Caco-2 (cell line): ENCODE measurements at regions not wholly inside any gene's neighbourhood (a gene's known extent, or its start where the extent isn't known, plus 50 kb on each side); places are given as distances from the start of the nearest gene placed in this dataset.

Experiments used
- BruUV-seq: library from RNA; stranded (reverse); fragments of 400-500 nt; replicated peaks from 2 replicates; lab custom pipeline; 2021; lab: Mats Ljungman, UMichigan
- CTCF ChIA-PET: fragments of 300-600 bp; sonication (Branson Sonifier 250); formaldehyde crosslinking; loops from one replicate; lab custom pipeline; 2022; ENCODE audit warnings: antibody characterized with exemption; lab: Charles Lee
- POLR2A ChIA-PET: fragments of 300-600 bp; sonication (Branson Sonifier 250); formaldehyde crosslinking; loops from one replicate; lab custom pipeline; 2022; ENCODE audit warnings: antibody characterized with exemption; lab: Charles Lee
- DNase-seq, 2 experiments: peaks; one replicate each; pipeline versions ENCODE4 v3.0.0 to v3.0.0-alpha.2; 2020 to 2022
- H3K27me3 ChIP-seq: replicated peaks from 2 replicates; pipeline ENCODE4 v1.6.0; 2011; ENCODE audit warnings: low read length; ENCODE audit not compliant: control insufficient read depth, insufficient read depth
- H3K36me3 ChIP-seq: 2 replicates; pipeline ENCODE4 v1.5.1; 2011; ENCODE audit warnings: low read length; ENCODE audit not compliant: control insufficient read depth, insufficient read depth
- H3K4me1 ChIP-seq: fragments of 250-450 bp; sonication (Bioruptor Pico); 2 replicates; pipeline ENCODE4 v1.5.1; 2020; ENCODE audit warnings: mild to moderate bottlenecking
- H3K4me3 ChIP-seq: 2 replicates; pipeline ENCODE4 v1.5.1; 2011; ENCODE audit warnings: low read depth, mild to moderate bottlenecking, control low read depth, low read length
- H3K9me3 ChIP-seq: fragments of 250-450 bp; sonication (Bioruptor Pico); 2 replicates; pipeline ENCODE4 v1.5.1; 2020; ENCODE audit warnings: mild to moderate bottlenecking, moderate library complexity
- H3K27ac Mint-ChIP-seq: one replicate; pipeline ENCODE4 v1.8.0; 2022; ENCODE audit warnings: mixed read lengths; ENCODE audit not compliant: unreplicated experiment
- H3K27me3 Mint-ChIP-seq: one replicate; pipeline ENCODE4 v1.8.0; 2022; ENCODE audit warnings: mixed read lengths; ENCODE audit not compliant: insufficient read depth, unreplicated experiment
- H3K36me3 Mint-ChIP-seq: one replicate; pipeline ENCODE4 v1.8.0; 2022; ENCODE audit warnings: mild to moderate bottlenecking, mixed read lengths; ENCODE audit not compliant: insufficient read depth, unreplicated experiment
- H3K4me1 Mint-ChIP-seq: one replicate; pipeline ENCODE4 v1.8.0; 2022; ENCODE audit warnings: low read depth, mixed read lengths; ENCODE audit not compliant: unreplicated experiment
- H3K4me3 Mint-ChIP-seq: one replicate; pipeline ENCODE4 v1.8.0; 2022; ENCODE audit warnings: mild to moderate bottlenecking, moderate library complexity, mixed read lengths; ENCODE audit not compliant: unreplicated experiment
- H3K9me3 Mint-ChIP-seq: one replicate; pipeline ENCODE4 v1.8.0; 2022; ENCODE audit warnings: mixed read lengths; ENCODE audit not compliant: unreplicated experiment
- CTCF ChIP-seq, 2 experiments: fragments of 200-600 bp in 1 of 2; IDR thresholded peaks; 1 replicate in 1 of 2; 2 replicates in 1 of 2; pipeline versions ENCODE4 v1.5.1 to v1.8.0; 2011 to 2022; ENCODE audit warnings: antibody characterized with exemption in 1 of 2, control low read depth in 1 of 2, inconsistent platforms in 1 of 2, low read depth in 1 of 2, low read length in 1 of 2, mild to moderate bottlenecking in 1 of 2, moderate library complexity in 1 of 2; ENCODE audit not compliant: insufficient read depth in 1 of 2, severe bottlenecking in 1 of 2, unreplicated experiment in 1 of 2
- intact Hi-C: fragments of 100-400 bp; cut with micrococcal nuclease; formaldehyde crosslinking; loops from one replicate; pipeline ENCODE4 v1.10.0; 2022; ENCODE audit not compliant: unreplicated experiment

DNA sequence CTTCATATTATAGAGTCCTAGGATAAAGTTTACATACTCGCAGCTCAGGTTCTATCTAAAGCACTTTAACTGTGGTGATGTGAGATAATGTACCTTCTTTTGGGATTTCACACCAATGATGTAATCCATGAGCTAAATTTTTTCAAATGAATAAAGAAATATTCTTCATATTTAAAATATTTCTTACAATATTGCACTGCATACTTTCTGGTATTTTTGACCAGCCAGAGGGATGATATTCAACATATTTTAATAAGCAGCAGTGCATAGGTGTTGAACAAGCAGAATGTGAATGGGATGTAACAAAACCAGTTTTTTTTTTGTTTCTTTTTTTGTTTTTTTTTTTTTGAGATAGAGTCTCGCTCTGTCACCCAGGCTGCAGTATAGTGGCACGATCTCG lies 73.2 kb upstream of the TRIM24 start:
- no peaks in the 10 kb centered on the region for H3K27me3 ChIP-seq
- Mint-ChIP-seq H3K4me3 (no peak overlapping the region), H3K9me3 (peaks cover 27% of the 10 kb centered on the region), H3K36me3 (peaks cover 22% of the 10 kb centered on the region), H3K4me1 (no peaks in the 10 kb centered on the region), H3K27ac (no peak overlapping the region), H3K27me3 (no peaks in the 10 kb centered on the region)
- DNase-seq: no peak
- peaks cover 33% of the 10 kb centered on the region for H3K9me3 ChIP-seq
- BruUV-seq: no TSS peak
- H3K36me3 ChIP-seq: no peaks in the 10 kb centered on the region; the same call in 1 of the 2 replicates
- POLR2A ChIA-PET: no interaction called here
- H3K4me1 ChIP-seq: peaks cover 9% of the 10 kb centered on the region; the same call in 1 of the 2 replicates
- intact Hi-C loops: no loop called here
- no peak overlapping the region for H3K4me3 ChIP-seq
- CTCF ChIA-PET: no interaction called here
- TF ChIP-seq CTCF (IDR thresholded peaks at IDR 0.05; ENCODE audit: insufficient read depth in 1 of 2, low read depth in 1 of 2, low read length in 1 of 2, severe bottlenecking in 1 of 2, unreplicated experiment in 1 of 2): no peak

DNA sequence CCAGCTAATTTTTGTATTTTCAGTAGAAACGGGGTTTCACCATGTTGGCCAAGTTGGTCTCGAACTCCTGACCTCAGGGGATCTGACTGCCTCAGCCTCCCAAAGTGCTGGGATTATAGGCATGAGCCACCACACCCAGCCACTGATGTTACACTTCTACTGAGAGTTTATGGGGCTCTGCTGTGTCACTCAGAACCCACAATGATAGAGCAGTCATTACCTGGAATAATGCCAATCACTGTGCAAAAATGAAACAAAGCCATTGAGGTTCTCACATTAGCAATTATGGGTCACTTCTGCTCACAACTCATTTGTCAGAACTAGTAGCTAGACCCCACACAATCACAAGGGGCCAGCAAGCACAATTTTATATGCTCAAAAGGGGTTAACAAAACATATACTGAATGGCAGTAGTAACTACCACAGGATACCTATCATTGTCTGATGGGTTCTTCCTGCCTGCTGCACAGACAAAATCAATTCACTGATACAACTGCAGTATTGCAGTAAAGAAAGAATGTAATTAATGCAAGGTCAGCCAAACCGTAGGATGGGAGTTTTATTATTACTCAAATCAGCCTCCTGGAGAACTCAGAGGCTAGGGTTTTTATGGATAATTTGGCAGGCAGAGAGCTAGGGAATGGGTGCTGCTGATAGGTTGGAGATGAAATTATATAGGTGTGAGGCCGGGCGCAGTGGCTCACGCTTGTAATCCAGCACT lies 72.1 kb upstream of the TRIM24 start:
- intact Hi-C loops: loop anchor here (2.0 kb wide), 2 partner anchors 131 to 219 kb away; no protein-coding TSS in a partner anchor
- ChIA-PET CTCF (no interaction called here), POLR2A (no interaction called here)
- BruUV-seq: no TSS peak
- no peak for DNase-seq
- Histone ChIP-seq H3K4me1 (peaks cover 9% of the 10 kb centered on the region; the same call in 1 of the 2 replicates), H3K9me3 (peaks cover 38% of the 10 kb centered on the region), H3K36me3 (no peaks in the 10 kb centered on the region; the same call in 1 of the 2 replicates), H3K4me3 (no peak overlapping the region), H3K27me3 (no peaks in the 10 kb centered on the region)
- Mint-ChIP-seq H3K9me3 (peaks cover 16% of the 10 kb centered on the region), H3K36me3 (peaks cover 22% of the 10 kb centered on the region), H3K27me3 (no peaks in the 10 kb centered on the region), H3K4me3 (no peak overlapping the region), H3K27ac (no peak overlapping the region), H3K4me1 (no peaks in the 10 kb centered on the region)
- no peak for TF ChIP-seq CTCF (IDR thresholded peaks at IDR 0.05; ENCODE audit: insufficient read depth in 1 of 2, low read depth in 1 of 2, low read length in 1 of 2, severe bottlenecking in 1 of 2, unreplicated experiment in 1 of 2)

DNA sequence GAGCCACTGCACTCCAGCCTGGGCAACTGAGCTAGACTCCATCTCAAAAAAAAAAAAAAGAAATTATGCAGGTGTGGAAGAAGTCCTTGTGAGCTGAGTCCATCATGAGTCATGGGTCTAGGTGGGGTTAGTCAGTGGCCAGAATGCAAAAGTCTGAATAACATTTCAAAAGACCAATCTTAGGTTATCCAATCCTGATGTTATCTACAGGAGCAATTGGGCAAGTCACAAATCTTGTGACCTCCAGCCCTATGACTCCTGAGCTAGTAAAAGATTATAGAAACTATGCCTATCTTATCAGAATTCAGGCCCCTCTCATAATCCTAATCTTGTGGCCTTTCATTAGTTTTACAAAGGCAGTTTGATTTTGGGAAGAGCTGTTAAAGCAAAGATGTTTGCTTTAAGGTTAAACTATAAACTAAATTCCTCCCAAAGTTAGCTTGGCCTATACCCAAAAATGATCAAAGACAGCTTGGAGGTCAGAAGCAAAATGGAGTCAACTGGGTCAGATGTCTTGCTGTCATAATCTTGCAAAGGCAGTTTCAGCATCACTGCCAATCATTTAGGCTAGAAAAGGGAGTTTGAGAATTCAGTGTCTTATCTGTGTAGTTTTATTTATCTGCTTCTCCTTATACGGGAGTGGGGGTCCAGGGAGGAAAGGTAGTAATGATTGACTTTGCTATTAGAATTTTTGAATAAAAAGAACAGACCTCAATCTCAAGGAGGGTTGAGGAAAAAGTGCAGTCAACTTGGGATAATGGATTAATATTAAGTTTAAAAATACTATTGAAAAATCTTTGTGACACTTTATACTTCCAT lies 71.2 kb upstream of the TRIM24 start:
- no peak overlapping the region for H3K4me3 Mint-ChIP-seq
- POLR2A ChIA-PET: no interaction called here
- peaks cover 23% of the 10 kb centered on the region for H3K36me3 Mint-ChIP-seq
- no peaks in the 10 kb centered on the region for H3K27me3 Mint-ChIP-seq
- CTCF ChIA-PET: no interaction called here
- no peak overlapping the region for H3K4me3 ChIP-seq
- no peak for TF ChIP-seq CTCF (IDR thresholded peaks at IDR 0.05; ENCODE audit: insufficient read depth in 1 of 2, low read depth in 1 of 2, low read length in 1 of 2, severe bottlenecking in 1 of 2, unreplicated experiment in 1 of 2)
- no TSS peak for BruUV-seq
- no peaks in the 10 kb centered on the region; the same call in 1 of the 2 replicates for H3K36me3 ChIP-seq
- no peaks in the 10 kb centered on the region for H3K27me3 ChIP-seq
- H3K27ac Mint-ChIP-seq: peak overlapping the region; percentile 72
- peak; percentile 51 to 60 for DNase-seq
- H3K9me3 ChIP-seq: peaks cover 45% of the 10 kb centered on the region
- intact Hi-C loops: loop anchor here (2.0 kb wide), 2 partner anchors 132 to 220 kb away; no protein-coding TSS in a partner anchor
- H3K4me1 ChIP-seq: peaks cover 9% of the 10 kb centered on the region; the same call in 1 of the 2 replicates
- no peaks in the 10 kb centered on the region for H3K4me1 Mint-ChIP-seq
- peaks cover 8% of the 10 kb centered on the region for H3K9me3 Mint-ChIP-seq
